Nucleus accumbens (tissue), 56 donors: ENCODE measurements at regions not wholly inside any gene's neighbourhood (a gene's known extent, or its start where the extent isn't known, plus 50 kb on each side); places are given as distances from the start of the nearest gene placed in this dataset.
A peak's percentile ranks its signal among the peaks of the same experiment; 100 is the strongest.

ENCODE experiments used
- DNase-seq, 56 donors: peaks; one replicate each; lab custom pipeline; 2025; lab: John Stamatoyannopoulos, UW

DNA sequence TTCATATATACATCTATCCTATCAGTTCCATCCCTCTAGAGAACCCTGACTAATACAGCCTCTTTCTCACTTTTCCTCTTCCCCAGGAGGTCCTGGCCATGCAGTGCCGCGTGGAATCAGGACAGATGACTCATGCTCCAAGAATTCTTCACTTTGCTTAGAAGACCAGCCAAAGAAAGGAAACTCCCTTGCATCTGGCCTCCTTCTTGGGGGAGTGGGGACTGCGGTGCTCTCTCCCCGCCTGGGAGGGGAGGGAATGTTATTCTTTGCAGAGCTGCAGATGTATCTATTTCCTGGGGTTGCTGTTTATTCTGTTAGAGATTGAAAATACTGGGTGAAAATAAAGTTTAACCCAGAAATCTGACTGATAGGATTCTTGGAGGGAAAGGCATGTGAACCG is 111.5 kb upstream of the SH3BP4 start:
- no peak for DNase-seq

DNA sequence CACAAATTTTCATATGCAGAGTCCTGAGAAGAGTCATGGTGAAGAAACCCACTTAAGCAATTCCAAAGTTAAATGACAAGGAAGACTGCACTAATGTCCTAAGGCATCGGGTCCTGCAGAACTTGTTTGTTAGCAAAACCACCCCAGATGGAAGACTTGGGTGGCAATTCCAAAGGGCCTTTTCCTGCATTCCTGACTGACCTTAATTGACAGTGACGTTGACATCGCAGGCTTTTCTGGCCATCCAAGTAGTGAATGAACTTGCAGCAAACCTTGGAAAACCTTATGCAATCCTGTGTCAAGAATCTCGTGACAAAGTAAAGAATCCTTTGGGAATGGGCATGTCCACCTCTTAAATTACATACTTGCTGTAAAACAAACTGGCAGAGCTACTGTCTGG is 112.5 kb upstream of the SH3BP4 start:
- DNase-seq, result no peak

DNA sequence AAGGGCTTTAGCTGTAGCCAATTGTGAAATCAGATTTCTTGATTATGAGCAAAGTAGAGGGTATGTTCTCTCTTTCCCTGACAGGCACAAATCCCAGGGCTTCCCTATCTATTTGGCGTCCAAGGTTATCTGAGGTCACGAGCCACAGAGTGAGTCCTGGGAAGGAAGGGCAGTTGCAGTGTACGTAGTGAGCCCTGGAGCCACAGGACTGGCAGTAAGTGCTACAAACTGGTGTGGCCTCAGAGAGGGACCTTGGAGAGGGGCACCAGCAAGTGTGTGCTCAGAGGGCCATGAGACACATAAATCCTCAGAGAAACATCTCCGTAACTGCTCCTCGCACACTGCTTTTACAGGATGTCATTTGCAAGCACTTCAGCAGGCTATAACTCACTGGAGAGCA is 115.5 kb upstream of the SH3BP4 start:
- no peak for DNase-seq

DNA sequence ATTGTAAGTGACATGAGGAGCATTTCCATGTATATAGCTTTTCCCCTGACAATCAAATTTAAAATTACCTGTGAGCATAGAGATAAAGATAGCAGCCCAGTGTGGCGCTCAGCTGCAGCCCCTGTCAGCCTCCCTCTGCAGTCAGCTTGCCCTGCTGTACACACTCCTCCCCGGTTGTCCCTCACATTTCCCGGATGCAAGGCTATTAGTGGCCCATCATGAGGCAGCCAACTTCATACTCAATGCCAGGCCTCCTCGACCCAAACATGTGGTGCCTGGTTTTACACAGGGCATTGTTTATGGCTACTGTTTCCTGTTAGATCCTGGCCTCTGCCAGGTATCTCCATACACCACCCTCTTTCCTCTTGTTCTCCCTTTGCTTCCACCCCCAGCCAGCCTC is 116.1 kb upstream of the SH3BP4 start:
- no peak for DNase-seq

DNA sequence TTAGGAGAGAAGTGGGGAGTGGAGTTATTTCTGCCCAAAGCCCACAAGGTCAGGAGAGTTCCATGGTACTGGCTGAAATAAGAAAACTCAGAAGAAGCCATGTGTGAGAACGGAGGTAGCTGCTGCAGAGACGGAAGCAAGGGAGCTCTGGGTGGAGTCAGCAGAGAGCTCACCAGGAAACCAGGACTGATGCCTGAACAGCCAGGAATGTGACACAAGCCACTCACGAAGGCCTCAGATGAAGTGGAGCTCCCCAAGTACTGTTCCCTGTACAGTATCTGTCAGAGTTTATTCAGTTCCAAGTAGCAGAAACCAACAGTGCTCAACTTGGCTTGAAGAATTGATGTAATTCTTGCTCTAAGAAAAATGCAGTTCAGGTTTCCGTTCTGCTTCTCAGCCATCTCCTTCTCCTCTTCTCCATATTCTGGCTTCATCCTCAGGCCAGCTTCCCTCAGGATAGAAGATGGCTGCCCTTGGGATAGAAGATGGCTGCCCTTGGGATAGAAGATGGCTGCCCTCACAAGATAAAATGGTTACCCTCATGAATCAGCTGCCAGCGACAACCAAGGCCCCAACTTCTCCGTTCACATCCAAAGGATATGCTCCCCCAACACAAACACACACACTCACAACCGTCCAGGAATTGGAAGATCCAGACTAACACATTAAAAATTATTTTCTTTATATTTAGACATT is 117.4 kb upstream of the SH3BP4 start:
- no peak for DNase-seq

DNA sequence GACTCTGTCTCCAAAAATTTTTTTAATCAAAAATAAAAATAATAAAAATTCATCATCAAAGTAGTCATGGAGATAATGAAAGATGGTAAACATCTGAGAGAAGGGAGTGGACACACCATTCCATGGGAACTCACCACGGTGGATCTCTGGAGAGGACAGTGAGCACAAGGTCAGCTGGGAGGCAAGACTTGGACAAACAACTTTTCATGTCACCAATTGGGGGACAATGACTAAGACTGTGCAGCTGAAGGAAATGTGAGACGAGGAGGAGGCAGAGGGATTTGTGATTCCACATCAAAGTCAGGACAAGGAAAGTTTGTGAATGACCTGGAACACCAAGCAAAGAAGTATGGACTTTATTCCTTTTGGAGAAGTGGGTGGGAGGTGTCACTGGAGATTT is 121.0 kb upstream of the SH3BP4 start:
- DNase-seq, result no peak

DNA sequence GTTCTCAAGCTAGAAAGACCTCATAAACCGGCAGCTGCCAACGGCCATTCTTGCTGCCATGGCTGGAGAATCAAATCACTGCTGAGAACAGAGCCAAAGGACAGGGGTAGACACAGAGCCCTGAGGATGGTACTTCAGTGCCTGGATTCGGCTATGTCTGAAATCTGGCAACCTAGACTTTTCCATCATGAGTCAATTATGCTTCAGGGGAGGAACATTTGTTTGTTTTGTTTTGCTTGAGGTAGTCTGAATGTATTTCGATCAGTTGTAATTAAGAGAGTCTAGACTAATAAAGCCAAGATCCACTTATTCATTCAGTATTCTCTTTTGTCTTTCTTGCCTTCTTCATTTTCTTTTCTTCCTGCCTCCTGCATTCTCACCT is 122.8 kb upstream of the SH3BP4 start:
- DNase-seq, result no peak

DNA sequence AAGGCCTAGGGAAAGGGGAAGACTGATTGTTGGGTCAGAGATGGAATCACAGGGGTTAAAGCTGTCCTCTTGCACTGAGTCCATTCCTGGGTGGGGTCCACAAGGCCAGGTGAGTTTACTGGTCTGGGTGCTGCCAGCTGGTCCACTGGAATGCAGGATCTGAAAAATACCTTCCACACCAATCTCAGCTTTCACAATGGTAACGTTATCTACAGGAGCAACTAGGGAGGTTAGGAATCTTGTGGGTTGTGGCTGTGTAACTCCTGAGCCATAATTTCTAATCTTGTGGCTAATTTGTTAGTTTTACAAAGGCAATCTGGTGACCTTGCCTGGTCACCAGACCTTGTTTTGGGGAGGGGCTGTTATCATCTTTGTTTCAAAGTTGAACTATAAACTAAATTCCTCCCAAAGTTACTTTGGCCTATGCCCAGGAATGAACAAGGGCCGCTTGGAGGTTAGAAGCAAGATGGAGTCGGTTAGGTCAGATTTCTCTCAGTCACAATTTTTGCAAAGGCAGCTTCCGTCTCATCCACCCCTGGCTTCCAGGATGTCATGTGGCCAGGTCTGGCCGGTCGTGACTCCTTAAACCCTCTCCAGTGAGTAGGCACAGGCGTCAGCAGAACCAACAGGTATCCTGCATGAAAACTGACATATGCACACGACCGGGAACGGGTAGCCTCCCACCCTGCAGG is 123.3 kb upstream of the SH3BP4 start:
- no peak for DNase-seq

DNA sequence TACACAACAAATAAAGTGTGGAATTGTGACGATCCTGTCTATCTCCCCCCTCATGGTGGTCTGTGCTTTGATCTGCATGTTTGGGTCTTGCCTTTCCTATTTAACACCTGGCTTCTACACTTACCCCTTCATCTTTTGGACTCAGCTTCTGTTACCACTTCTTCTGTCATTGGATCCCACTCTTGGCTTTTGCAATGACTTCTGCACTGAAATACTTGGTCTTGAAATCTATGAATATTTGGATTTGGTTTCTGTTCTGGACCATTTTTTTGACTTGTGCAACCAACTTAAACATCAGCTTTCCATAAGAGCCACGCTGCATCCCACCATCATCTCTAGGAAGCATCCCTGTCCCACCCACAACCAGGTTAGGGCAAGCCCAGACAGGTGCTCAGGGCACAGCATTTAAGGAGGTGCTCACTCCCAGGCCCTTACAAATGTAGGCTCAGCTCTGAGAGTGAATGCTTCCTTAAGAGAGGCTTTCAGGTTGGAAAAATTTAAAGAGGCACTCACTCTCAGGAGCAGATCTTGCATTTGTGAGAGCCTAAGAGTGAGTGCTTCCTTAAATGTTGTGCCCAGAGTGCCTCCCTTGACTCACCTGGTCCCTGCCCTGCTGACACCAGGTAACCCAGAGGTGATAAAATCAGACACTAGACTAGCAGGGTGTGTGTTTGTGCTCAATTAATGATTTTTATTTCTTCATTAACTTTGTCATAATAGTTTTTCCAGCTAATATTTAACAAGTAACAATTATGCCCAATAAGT is 124.5 kb upstream of the SH3BP4 start:
- no peak for DNase-seq

DNA sequence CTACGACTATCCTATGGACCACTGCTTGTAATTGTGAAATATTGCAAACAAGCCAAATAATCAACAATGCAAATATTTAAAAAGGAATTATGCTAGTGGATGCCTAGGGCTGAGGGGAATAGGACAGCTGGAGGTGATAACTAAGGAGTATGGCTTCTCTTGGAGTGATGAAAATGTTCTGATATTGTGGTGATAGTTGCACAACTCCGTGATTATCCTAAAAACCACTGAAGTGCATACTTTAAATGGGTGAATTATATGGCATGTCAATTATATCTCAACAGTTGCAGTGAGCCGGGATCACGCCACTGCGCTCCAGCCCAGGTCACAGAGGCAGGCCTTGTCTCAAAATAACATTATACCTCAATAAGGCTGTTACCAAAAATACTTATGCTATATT is 125.1 kb upstream of the SH3BP4 start:
- no peak for DNase-seq

DNA sequence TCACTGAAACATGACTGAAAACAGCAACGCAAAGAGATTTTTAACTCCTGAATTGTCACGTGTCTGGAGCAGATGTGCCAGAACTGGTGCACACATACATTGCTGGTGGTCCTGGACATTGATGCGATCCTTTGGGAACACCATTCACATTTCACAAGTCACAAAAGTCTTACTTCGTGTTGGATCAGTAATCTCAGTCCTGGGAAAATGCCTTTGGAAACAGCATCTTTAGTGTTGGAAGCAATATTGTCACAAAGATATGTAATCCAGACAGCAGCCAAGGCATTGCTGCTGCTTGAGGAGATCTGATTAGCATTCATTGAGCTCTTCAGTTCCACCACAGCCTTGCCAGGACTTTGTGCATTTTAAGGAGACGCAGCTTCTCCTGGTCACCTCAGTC is 126.2 kb upstream of the SH3BP4 start:
- DNase-seq, result no peak

DNA sequence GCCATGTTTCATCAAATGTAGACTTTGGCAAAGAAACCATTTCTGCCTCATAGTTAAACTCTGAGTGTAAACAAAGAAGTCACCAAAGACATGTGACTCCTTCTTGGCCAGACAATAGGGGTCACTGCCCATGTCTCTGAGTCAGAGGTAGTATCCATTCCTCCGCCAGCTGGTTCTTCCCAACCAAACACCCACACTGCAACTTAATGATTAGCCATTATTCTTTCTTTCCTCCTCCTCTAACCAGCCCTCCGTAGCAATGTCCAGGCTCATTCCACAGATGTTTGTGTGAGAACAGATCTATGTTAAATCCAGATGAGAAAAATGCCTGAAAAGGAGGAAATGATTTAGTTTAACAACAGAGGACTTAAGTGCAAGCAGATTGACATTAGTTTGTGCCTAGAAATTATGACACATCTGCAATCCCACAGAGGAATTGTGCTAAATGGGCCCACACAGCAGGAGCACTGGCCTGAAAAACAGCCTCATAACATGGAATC is 127.9 kb upstream of the SH3BP4 start:
- DNase-seq, result peak in 1 of 56 donors; percentile 15

DNA sequence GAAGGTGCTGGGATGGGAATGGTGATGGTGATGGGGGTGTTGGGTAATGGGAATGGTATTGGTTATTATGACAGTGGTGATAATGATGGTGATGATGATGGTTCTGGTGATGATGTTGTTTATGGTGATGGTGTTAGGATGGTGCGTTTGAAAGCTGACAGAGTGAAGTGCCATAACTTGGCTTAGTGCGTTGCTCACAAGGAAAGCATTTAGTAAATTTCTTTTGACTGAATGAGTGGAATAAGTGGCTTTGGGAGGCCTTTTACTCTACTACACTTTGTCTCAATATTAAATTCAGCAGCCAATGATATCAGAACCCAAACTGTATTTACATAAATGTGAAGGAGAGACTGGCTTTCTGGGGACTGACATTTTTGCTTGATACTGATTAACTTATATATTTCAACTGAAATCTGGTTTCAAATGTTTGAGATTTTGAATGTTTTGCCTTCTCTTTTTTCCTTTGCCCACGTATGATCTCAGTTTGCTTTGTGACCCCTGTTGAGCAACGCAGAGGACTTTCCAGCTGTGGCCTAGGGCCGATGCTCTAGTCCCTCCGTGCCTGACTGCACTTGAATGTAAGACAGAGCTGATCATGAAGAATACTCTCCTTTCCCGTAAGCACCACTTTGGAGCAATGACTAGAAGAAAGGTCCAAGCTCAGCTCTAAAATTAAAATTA is 128.5 kb upstream of the SH3BP4 start:
- no peak for DNase-seq

DNA sequence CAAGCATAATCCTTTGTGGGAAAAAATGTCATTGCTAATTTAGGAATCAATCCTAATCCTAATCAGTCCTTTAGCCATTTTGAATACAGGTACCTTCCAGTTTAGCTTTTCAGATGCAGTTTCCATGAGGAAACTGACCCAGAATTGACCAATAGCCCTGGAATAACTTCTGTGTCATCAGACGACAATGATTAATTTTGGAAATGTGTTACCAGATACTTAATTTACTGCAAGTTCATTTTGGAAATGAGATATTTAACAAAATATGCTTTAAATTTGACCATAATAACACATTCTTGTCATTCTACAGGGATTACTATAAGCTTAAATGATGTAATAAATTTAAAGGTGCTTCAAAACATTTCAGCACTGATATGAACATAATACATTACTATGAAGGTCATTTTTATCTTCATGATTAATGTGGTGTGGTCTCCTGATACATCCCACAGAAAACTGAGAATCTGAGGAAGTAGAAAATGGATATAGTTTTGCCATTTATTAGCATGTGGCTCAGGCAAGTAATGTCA is 129.8 kb upstream of the SH3BP4 start:
- no peak for DNase-seq

DNA sequence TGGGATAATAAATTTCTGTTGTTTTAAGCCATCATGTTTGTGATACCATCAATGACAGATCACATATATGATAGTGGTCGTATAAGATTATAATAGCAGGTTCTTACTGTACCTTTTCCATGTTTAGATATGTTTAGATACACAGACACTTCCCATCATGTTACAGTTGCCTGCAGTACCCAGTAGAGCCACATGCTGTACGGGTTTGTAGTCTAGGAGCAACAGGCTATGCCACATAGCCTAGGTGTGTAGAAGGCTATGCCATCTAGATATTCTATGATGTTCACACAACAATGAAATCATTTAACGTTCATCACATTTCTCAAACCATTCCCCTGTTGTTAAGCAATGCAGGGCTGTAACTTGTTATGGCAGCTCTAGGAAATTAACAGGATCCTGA is 132.9 kb upstream of the SH3BP4 start:
- no peak for DNase-seq

DNA sequence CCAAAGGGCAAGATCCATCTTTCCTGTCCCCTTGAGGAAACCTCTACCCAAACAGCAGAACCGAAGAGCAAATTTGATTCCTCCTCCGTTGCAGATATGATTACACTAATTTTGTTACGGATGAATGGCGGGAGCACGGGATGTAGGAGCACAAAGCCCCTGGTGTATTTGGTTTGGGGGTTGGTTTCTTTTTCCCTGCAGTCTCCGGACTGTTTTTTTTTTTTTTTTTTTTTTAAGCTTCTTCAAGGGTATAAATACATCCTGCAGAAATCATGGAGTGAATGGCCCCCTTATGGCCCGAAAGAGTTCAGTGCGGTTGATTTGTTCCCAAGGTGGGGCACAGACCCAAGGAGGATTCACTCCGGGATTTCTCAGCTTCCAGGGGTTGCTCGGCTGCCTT is 135.3 kb upstream of the SH3BP4 start:
- no peak for DNase-seq

DNA sequence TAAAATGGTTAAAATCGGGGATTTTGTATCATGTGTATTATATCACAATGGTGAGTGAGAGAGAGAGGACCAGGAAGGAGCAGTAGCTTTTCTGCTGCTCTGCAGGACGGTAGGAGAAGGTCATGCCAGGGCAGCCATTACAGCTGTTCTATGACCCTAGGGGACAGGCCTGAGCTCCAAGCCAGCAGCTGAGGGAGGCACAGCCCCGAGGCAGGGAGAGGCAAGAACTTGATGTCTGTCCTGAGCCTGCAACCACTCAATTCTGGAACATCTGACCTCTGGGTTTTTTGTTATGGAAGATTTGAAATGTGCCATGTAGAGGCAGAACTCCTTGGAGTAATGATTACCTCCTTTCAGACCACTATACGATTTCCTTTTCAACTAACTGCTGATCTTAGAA is 135.8 kb upstream of the SH3BP4 start:
- no peak for DNase-seq

DNA sequence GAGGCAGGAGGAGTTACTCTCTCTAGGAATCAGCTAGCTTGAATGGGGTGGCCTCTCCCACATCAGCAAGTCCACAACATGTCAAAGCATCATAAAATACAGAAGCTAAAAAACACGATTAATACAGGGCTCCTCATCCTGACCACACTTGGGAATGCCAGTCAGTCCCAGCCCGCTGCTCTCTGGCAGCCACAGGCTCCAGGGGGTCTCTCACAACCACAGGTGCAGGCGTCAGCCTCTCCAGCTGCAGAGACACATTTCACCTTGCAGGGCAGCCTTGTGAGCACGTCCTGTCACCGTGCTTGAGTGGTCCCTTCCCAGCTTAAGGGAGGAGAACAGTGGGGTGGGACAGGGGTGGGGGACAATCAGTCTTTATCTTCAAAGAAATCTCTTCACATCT is 137.4 kb upstream of the SH3BP4 start:
- DNase-seq, result no peak

DNA sequence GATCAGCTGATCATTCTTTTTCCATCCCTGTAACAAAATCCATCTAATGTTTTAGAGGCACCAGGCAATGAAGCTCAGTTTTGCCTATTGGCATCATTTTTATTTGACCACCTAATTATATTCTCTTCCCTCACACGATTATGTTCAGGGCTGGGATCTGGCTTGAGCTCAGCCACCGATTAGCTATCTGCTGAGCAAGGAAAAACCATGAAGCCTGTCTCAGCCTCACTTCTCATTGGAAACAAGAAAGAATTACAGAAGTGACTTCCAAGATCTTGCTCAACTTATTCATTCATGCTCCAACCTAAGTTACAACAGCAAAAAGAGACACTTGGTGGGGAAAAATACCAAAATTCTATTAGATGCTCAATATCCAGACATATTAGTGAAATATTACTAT is 139.0 kb upstream of the SH3BP4 start:
- DNase-seq, result no peak

DNA sequence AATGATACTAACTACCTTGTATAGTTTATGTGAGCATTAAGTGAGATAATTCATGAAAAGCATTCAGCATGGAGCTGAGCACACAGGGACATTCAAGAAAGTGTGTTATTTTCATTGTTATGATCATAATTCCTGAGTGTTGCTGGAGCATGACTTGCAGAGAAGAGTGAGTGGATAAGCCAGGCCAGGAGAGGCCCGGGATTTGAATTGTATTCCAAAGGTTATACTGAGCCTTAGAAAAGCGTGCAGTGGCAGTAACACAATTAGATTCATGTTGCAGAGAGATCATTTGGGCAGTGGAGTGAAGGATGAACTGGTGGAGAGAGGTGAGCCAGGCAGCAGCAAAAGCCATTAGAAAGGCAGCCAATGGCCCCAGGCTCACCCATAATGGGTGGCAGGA is 142.9 kb upstream of the SH3BP4 start:
- DNase-seq, result no peak

DNA sequence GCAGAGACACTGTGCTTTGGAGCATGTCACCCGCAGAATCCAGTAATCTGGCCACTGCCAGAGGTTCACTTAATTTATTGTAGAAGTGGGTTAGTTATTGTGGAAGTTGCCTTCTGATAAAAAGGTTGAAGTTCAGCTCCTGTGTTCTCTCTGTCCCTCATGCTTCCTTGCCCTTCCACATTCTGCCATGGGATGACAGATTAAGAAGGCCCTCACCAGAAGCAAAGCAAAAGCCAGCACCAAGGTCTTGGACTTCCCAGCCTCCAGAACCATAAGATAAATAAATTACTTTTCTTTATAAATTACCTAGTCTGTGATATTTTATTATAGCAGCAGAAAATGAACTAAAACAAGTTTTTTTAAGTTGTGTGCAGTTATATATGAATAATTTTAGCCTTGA is 145.0 kb upstream of the SH3BP4 start:
- no peak for DNase-seq
